ENCODE measurements at regions not wholly inside any gene's neighbourhood (a gene's known extent, or its start where the extent isn't known, plus 50 kb on each side); places are given as distances from the start of the nearest gene placed in this dataset.
"Not testable (repeated sequence)": the region's sequence is repeated elsewhere in the genome, so short reads cannot be mapped to it uniquely, and the experiment has no call there.

- no peak for DNase-seq
Observed at GRCh38 chr4:123649250-123649644, 252.7 kb downstream of the SPRY1 start.

- DNase-seq: no peak
Observed at GRCh38 chr4:123649645-123650391, 253.2 kb downstream of the SPRY1 start.

GRCh38 chr4:123651066-123651465 lies 254.5 kb downstream of the SPRY1 start:
- no peak for DNase-seq

GRCh38 chr4:123651536-123652180 lies 255.1 kb downstream of the SPRY1 start:
- DNase-seq: no peak

- DNase-seq: no peak
Observed at GRCh38 chr4:123652476-123652875, 255.9 kb downstream of the SPRY1 start.

GRCh38 chr4:123653236-123653635 lies 256.6 kb downstream of the SPRY1 start:
- no peak for DNase-seq

GRCh38 chr4:123656746-123657294 lies 260.2 kb downstream of the SPRY1 start:
- DNase-seq: not testable (repeated sequence)

- DNase-seq: not testable (repeated sequence)
Observed at GRCh38 chr4:123657606-123658005, 261.0 kb downstream of the SPRY1 start.

GRCh38 chr4:123659262-123659661 lies 262.7 kb downstream of the SPRY1 start:
- DNase-seq: no peak

GRCh38 chr4:123659730-123660129 lies 263.1 kb downstream of the SPRY1 start:
- peak in 1 of 2 experiments; percentile 6 for DNase-seq

- peak in 1 of 2 experiments; percentile 23 for DNase-seq
Observed at GRCh38 chr4:123661080-123661737, 264.6 kb downstream of the SPRY1 start.

- no peak for DNase-seq
Observed at GRCh38 chr4:123662827-123663226, 266.2 kb downstream of the SPRY1 start.

GRCh38 chr4:123666486-123666885 lies 269.9 kb downstream of the SPRY1 start:
- DNase-seq: no peak

GRCh38 chr4:123667496-123667895 lies 270.9 kb downstream of the SPRY1 start:
- DNase-seq: no peak

- no peak for DNase-seq
Observed at GRCh38 chr4:123667991-123668390, 271.4 kb downstream of the SPRY1 start.

GRCh38 chr4:123671636-123672404 lies 275.2 kb downstream of the SPRY1 start:
- DNase-seq: no peak

- no peak for DNase-seq
Observed at GRCh38 chr4:123672987-123673386, 276.4 kb downstream of the SPRY1 start.

GRCh38 chr4:123673971-123674370 lies 277.4 kb downstream of the SPRY1 start:
- no peak for DNase-seq

GRCh38 chr4:123674762-123675465 lies 278.3 kb downstream of the SPRY1 start:
- no peak for DNase-seq

GRCh38 chr4:123675567-123675966 lies 279.0 kb downstream of the SPRY1 start:
- peak in 1 of 2 experiments; percentile 24 for DNase-seq

GRCh38 chr4:123676071-123676889 lies 279.7 kb downstream of the SPRY1 start:
- no peak for DNase-seq
